Activated T-cell treated with anti-CD3 and anti-CD28 coated beads for 24 hours (primary cell): ENCODE measurements at regions not wholly inside any gene's neighbourhood (a gene's known extent, or its start where the extent isn't known, plus 50 kb on each side); places are given as distances from the start of the nearest gene placed in this dataset.
"Not testable (repeated sequence)": the region's sequence is repeated elsewhere in the genome, so short reads cannot be mapped to it uniquely, and the experiment has no call there.

Source experiments
- DNase-seq: peaks from one replicate; pipeline ENCODE4 v3.0.0-alpha.2; 2020; ENCODE audit warnings: low read depth

- no peak for DNase-seq
Observed at GRCh38 chr4:169934794-169935429, 91.3 kb downstream of the MFAP3L start.

GRCh38 chr4:169933531-169933930 lies 92.7 kb downstream of the MFAP3L start:
- DNase-seq, result no peak

- no peak for DNase-seq
Observed at GRCh38 chr4:169931964-169932363, 94.2 kb downstream of the MFAP3L start.

GRCh38 chr4:169930755-169931154 lies 95.4 kb downstream of the MFAP3L start:
- DNase-seq, result not testable (repeated sequence)

GRCh38 chr4:169927280-169927679 lies 98.9 kb downstream of the MFAP3L start:
- DNase-seq, result no peak

- no peak for DNase-seq
Observed at GRCh38 chr4:169925678-169926077, 100.5 kb downstream of the MFAP3L start.

- DNase-seq, result no peak
Observed at GRCh38 chr4:169922632-169923276, 103.4 kb downstream of the MFAP3L start.

GRCh38 chr4:169921732-169922131 lies 104.5 kb downstream of the MFAP3L start:
- DNase-seq, result no peak

- no peak for DNase-seq
Observed at GRCh38 chr4:169921237-169921636, 105.0 kb downstream of the MFAP3L start.

- not testable (repeated sequence) for DNase-seq
Observed at GRCh38 chr4:169919194-169920124, 106.7 kb downstream of the MFAP3L start.

- no peak for DNase-seq
Observed at GRCh38 chr4:169915545-169915944, 110.7 kb downstream of the MFAP3L start.

- no peak for DNase-seq
Observed at GRCh38 chr4:169914866-169915265, 111.3 kb downstream of the MFAP3L start.

- DNase-seq, result no peak
Observed at GRCh38 chr4:169912996-169913395, 113.2 kb downstream of the MFAP3L start.

GRCh38 chr4:169909897-169910296 lies 116.3 kb downstream of the MFAP3L start:
- DNase-seq, result no peak

- DNase-seq, result no peak
Observed at GRCh38 chr4:169909479-169909878, 116.7 kb downstream of the MFAP3L start.

GRCh38 chr4:169907705-169908104 lies 118.5 kb downstream of the MFAP3L start:
- no peak for DNase-seq

GRCh38 chr4:169906821-169907220 lies 119.4 kb downstream of the MFAP3L start:
- no peak for DNase-seq

GRCh38 chr4:169906104-169906503 lies 120.1 kb downstream of the MFAP3L start:
- DNase-seq, result no peak

GRCh38 chr4:169902658-169903345 lies 123.4 kb downstream of the MFAP3L start:
- DNase-seq, result no peak

- no peak for DNase-seq
Observed at GRCh38 chr4:169900241-169900845, 125.9 kb downstream of the MFAP3L start.

GRCh38 chr4:169899295-169899694 lies 126.9 kb downstream of the MFAP3L start:
- DNase-seq, result no peak

- DNase-seq, result no peak
Observed at GRCh38 chr4:169898095-169898494, 128.1 kb downstream of the MFAP3L start.
